Hepatocyte (in vitro differentiated cells): ENCODE measurements at regions not wholly inside any gene's neighbourhood (a gene's known extent, or its start where the extent isn't known, plus 50 kb on each side); places are given as distances from the start of the nearest gene placed in this dataset.

Source experiments
- DNase-seq: peaks from one replicate; pipeline ENCODE4 v3.0.0-alpha.2; 2016; ENCODE audit warnings: low spot score
- H2AFZ ChIP-seq: fragments of 200-600 bp; sonication (generic); 2 replicates; pipeline ENCODE4 v1.6.0; 2016; ENCODE audit warnings: antibody characterized with exemption, mild to moderate bottlenecking
- H3K27ac ChIP-seq: fragments of 200-600 bp; sonication (generic); 2 replicates; pipeline ENCODE4 v1.5.1; 2016; ENCODE audit warnings: mild to moderate bottlenecking
- H3K27me3 ChIP-seq: fragments of 200-600 bp; sonication (generic); 2 replicates; pipeline ENCODE4 v1.6.1; 2016
- H3K36me3 ChIP-seq: fragments of 200-600 bp; sonication (generic); replicated peaks from 2 replicates; pipeline ENCODE4 v1.5.1; 2016; ENCODE audit warnings: low read depth; ENCODE audit not compliant: insufficient read depth
- H3K4me1 ChIP-seq: fragments of 200-600 bp; sonication (generic); 2 replicates; pipeline ENCODE4 v1.5.1; 2016; ENCODE audit warnings: mild to moderate bottlenecking, moderate library complexity; ENCODE audit not compliant: insufficient read depth
- H3K4me2 ChIP-seq: fragments of 200-600 bp; sonication (generic); 2 replicates; pipeline ENCODE4 v1.6.0; 2016
- H3K4me3 ChIP-seq: fragments of 200-600 bp; sonication (generic); 2 replicates; pipeline ENCODE4 v1.5.1; 2016; ENCODE audit warnings: mild to moderate bottlenecking
- H3K79me2 ChIP-seq: fragments of 200-600 bp; sonication (generic); 2 replicates; pipeline ENCODE4 v1.6.0; 2017; ENCODE audit warnings: mild to moderate bottlenecking
- H3K9me2 ChIP-seq: fragments of 200-600 bp; sonication (generic); replicated peaks from 2 replicates; pipeline ENCODE4 v1.6.0; 2017; ENCODE audit warnings: mild to moderate bottlenecking; ENCODE audit not compliant: insufficient read depth
- H3K9me3 ChIP-seq: fragments of 200-600 bp; sonication (generic); 2 replicates; pipeline ENCODE4 v1.5.1; 2016; ENCODE audit warnings: low read depth, mild to moderate bottlenecking
- H4K20me1 ChIP-seq: fragments of 200-600 bp; sonication (generic); 2 replicates; pipeline ENCODE4 v1.6.0; 2016; ENCODE audit warnings: mild to moderate bottlenecking; ENCODE audit not compliant: insufficient read depth, poor library complexity, severe bottlenecking
- CTCF ChIP-seq: fragments of 200-600 bp; sonication (generic); IDR thresholded peaks from 2 replicates; pipeline ENCODE4 v1.5.1; 2016; ENCODE audit warnings: antibody characterized with exemption, mild to moderate bottlenecking; ENCODE audit not compliant: poor library complexity
- EZH2 ChIP-seq: fragments of 200-600 bp; sonication (generic); IDR thresholded peaks from 2 replicates; pipeline ENCODE4 v1.6.1; 2016; ENCODE audit warnings: antibody characterized with exemption, mild to moderate bottlenecking, borderline replicate concordance
- EZH2phosphoT487 ChIP-seq: fragments of 200-600 bp; sonication (generic); IDR thresholded peaks from one replicate; pipeline ENCODE4 v1.6.1; 2018; ENCODE audit warnings: antibody characterized with exemption, mild to moderate bottlenecking, low read depth, moderate library complexity; ENCODE audit not compliant: unreplicated experiment, severe bottlenecking
- WGBS: methylation state at CpG from one replicate; pipeline ENCODE4 v1.1.6; 2016; ENCODE audit warnings: low lambda C conversion rate; ENCODE audit errors: missing lambda C conversion rate; 5-methylcytosine and 5-hydroxymethylcytosine counted together

- peak; percentile 39 for DNase-seq
- Histone ChIP-seq H3K27ac (peak overlapping the region; percentile 56), H3K9me3 (no peaks in the 10 kb centered on the region), H3K4me3 (no peak overlapping the region), H3K36me3 (no peaks in the 10 kb centered on the region), H2AFZ (no peak overlapping the region), H4K20me1 (no peaks in the 10 kb centered on the region), H3K9me2 (no peaks in the 10 kb centered on the region), H3K4me1 (no peaks in the 10 kb centered on the region), H3K4me2 (no peak overlapping the region), H3K27me3 (no peaks in the 10 kb centered on the region), H3K79me2 (no peaks in the 10 kb centered on the region)
- TF ChIP-seq CTCF (peak; percentile 20), EZH2phosphoT487 (no peak), EZH2 (no peak)
- 70% methylated on average over 10 of the region's 10 CpGs for WGBS
These were observed 128.2 kb upstream of the NFIB start for GRCh38 chr9:14441976-14442651.

- DNase-seq, result no peak
- 69% methylated on average over 8 of the region's 8 CpGs for WGBS
- Histone ChIP-seq H3K27me3 (no peaks in the 10 kb centered on the region), H2AFZ (no peak overlapping the region), H3K79me2 (no peaks in the 10 kb centered on the region), H3K4me3 (no peak overlapping the region), H4K20me1 (no peaks in the 10 kb centered on the region), H3K4me1 (no peaks in the 10 kb centered on the region), H3K9me3 (no peaks in the 10 kb centered on the region), H3K9me2 (no peaks in the 10 kb centered on the region), H3K36me3 (no peaks in the 10 kb centered on the region), H3K27ac (peak overlapping the region; percentile 56), H3K4me2 (no peak overlapping the region)
- TF ChIP-seq CTCF (no peak), EZH2 (no peak), EZH2phosphoT487 (no peak)
These were observed 127.2 kb upstream of the NFIB start for GRCh38 chr9:14441115-14441514.

- Histone ChIP-seq H3K4me3 (no peak overlapping the region), H2AFZ (no peak overlapping the region), H3K79me2 (no peaks in the 10 kb centered on the region), H3K27ac (no peak overlapping the region), H3K4me1 (no peaks in the 10 kb centered on the region), H3K27me3 (no peaks in the 10 kb centered on the region), H3K9me2 (no peaks in the 10 kb centered on the region), H3K36me3 (no peaks in the 10 kb centered on the region), H3K9me3 (no peaks in the 10 kb centered on the region), H3K4me2 (no peak overlapping the region), H4K20me1 (no peaks in the 10 kb centered on the region)
- TF ChIP-seq EZH2, result no peak
- no peak for TF ChIP-seq EZH2phosphoT487
- TF ChIP-seq CTCF, result no peak
- 90% methylated on average over 4 of the region's 4 CpGs for WGBS
- no peak for DNase-seq
These were observed 126.1 kb upstream of the NFIB start for GRCh38 chr9:14440062-14440461.

- H3K4me1 ChIP-seq, result no peaks in the 10 kb centered on the region
- DNase-seq, result no peak
- peak overlapping the region; percentile 84 for H3K27ac ChIP-seq
- 95% methylated on average over 6 of the region's 6 CpGs for WGBS
- H3K4me3 ChIP-seq, result no peak overlapping the region
- H2AFZ ChIP-seq, result no peak overlapping the region
- H3K79me2 ChIP-seq, result no peaks in the 10 kb centered on the region
- no peaks in the 10 kb centered on the region for H3K27me3 ChIP-seq
- H3K4me2 ChIP-seq, result no peak overlapping the region
- H4K20me1 ChIP-seq, result no peaks in the 10 kb centered on the region
- no peak for TF ChIP-seq CTCF
- TF ChIP-seq EZH2, result no peak
- no peak for TF ChIP-seq EZH2phosphoT487
- H3K9me3 ChIP-seq, result no peaks in the 10 kb centered on the region
- no peaks in the 10 kb centered on the region for H3K9me2 ChIP-seq
- no peaks in the 10 kb centered on the region for H3K36me3 ChIP-seq
These were observed 125.6 kb upstream of the NFIB start for GRCh38 chr9:14439555-14439954.
